ENCODE measurements at regions not wholly inside any gene's neighbourhood (a gene's known extent, or its start where the extent isn't known, plus 50 kb on each side); places are given as distances from the start of the nearest gene placed in this dataset.

DNA sequence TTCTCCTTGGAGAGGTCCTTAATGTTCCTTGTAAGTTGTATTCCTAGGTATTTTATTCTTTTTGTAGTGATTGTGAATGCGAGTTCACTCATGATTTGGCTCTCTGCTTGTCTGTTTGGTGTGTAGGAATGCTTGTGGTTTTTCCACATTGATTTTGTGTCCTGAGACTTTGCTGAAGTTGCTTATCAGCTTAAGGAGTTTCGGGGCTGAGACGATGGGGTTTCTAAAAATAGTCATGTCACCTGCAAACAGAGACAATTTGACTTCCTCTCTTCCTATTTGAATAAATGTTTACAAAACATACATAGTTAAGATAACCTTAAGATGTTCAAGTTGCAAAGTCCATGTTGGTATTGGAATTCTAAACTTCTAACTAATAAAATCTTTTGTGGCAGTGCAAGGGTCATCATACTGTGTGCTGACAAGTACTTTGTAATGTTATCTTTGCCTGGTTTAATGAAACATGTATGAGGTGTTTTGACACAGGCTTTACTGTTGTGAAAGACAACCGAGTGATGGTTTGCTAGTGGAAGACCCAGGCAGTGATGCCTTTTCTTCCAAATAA, 286.2 kb downstream of the MRPS30 start:
- TF ChIP-seq, protein P1, sequence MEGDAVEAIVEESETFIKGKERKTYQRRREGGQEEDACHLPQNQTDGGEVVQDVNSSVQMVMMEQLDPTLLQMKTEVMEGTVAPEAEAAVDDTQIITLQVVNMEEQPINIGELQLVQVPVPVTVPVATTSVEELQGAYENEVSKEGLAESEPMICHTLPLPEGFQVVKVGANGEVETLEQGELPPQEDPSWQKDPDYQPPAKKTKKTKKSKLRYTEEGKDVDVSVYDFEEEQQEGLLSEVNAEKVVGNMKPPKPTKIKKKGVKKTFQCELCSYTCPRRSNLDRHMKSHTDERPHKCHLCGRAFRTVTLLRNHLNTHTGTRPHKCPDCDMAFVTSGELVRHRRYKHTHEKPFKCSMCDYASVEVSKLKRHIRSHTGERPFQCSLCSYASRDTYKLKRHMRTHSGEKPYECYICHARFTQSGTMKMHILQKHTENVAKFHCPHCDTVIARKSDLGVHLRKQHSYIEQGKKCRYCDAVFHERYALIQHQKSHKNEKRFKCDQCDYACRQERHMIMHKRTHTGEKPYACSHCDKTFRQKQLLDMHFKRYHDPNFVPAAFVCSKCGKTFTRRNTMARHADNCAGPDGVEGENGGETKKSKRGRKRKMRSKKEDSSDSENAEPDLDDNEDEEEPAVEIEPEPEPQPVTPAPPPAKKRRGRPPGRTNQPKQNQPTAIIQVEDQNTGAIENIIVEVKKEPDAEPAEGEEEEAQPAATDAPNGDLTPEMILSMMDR (IDR thresholded peaks at IDR 0.05; ENCODE audit: control extremely low read depth, extremely low read depth): no peak
- ATAC-seq (ENCODE audit: insufficient read depth, low FRiP score) (no peak), DNase-seq (no peak)
- H3K4me1 ChIP-seq (ENCODE audit: control insufficient read depth in 5 of 5, insufficient read depth in 5 of 5, low read length in 5 of 5): no peaks in the 10 kb centered on the region
- H3K9ac ChIP-seq (ENCODE audit: insufficient read depth in 1 of 2, low read length in 2 of 2): no peak overlapping the region
- no peaks in the 10 kb centered on the region for H3K36me3 ChIP-seq (ENCODE audit: control insufficient read depth in 4 of 4, insufficient read depth in 4 of 4, low read length in 4 of 4)
- H3K27me3 ChIP-seq (ENCODE audit: control insufficient read depth in 3 of 3, insufficient read depth in 3 of 3, low read length in 2 of 3): no peaks in the 10 kb centered on the region
- WGBS, 2 donors: 39 to 52% methylated on average over 4 of the region's 4 CpGs
- H3K4me3 ChIP-seq: no peak overlapping the region
- H3K9me3 ChIP-seq (ENCODE audit: control insufficient read depth in 4 of 4, insufficient read depth in 3 of 4, low read length in 3 of 4): no peaks in the 10 kb centered on the region
- no peak overlapping the region for H3K27ac ChIP-seq (ENCODE audit: low read depth in 1 of 2, low read length in 1 of 2)

DNA sequence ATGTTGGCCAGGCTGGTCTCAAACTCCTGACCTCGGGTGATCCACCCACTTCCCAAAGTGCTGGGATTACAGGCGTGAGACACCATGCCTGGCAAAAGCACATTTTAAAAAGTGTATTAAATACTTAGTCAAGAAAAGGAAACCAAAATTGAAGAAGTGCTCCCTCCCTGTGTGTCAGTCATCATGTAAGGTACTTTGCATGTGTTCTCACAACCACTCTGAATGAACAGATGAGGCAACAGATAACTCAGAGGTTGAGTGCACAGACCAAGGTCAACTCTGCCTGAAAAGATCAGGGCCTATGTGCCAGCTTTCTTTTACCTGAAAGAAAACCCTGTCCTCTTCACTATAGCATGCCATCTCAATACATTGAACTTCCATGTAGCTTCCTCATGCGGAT, 289.7 kb downstream of the MRPS30 start:
- no peak for DNase-seq
- 82 to 87% methylated on average over 3 of the region's 3 CpGs for WGBS, 2 donors
- Histone ChIP-seq H3K27me3 (ENCODE audit: control insufficient read depth in 3 of 3, insufficient read depth in 3 of 3, low read length in 2 of 3) (no peaks in the 10 kb centered on the region), H3K36me3 (ENCODE audit: control insufficient read depth in 4 of 4, insufficient read depth in 4 of 4, low read length in 4 of 4) (no peaks in the 10 kb centered on the region), H3K9ac (ENCODE audit: insufficient read depth in 1 of 2, low read length in 2 of 2) (no peak overlapping the region), H3K4me3 (no peak overlapping the region), H3K27ac (ENCODE audit: low read depth in 1 of 2, low read length in 1 of 2) (no peak overlapping the region), H3K9me3 (ENCODE audit: control insufficient read depth in 4 of 4, insufficient read depth in 3 of 4, low read length in 3 of 4) (no peaks in the 10 kb centered on the region), H3K4me1 (ENCODE audit: control insufficient read depth in 5 of 5, insufficient read depth in 5 of 5, low read length in 5 of 5) (no peaks in the 10 kb centered on the region)
- TF ChIP-seq, protein P1 (IDR thresholded peaks at IDR 0.05; ENCODE audit: control extremely low read depth, extremely low read depth): no peak
- no peak for ATAC-seq (ENCODE audit: insufficient read depth, low FRiP score)

DNA sequence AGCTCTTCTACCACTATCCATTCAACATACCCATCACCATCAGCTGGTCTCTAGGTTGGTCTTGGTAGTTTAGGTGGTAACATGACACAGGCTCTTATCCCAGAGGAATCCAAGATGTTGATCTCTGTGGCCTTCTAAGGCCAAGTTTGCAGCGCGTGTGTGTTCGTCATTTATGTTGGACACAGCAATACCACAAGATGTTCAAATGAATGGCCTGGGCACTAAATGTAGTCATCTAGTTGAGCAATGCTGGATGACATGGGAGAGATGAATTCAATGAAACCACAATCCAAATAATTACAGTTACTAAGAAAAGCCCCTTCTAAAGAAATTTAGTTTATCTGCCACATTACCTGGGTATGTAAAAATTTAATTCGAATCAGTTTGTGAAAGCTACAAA, 292.4 kb downstream of the MRPS30 start:
- no peak overlapping the region for H3K9ac ChIP-seq (ENCODE audit: insufficient read depth in 1 of 2, low read length in 2 of 2)
- TF ChIP-seq, protein P1 (IDR thresholded peaks at IDR 0.05; ENCODE audit: control extremely low read depth, extremely low read depth): no peak
- 95% methylated on average over 4 of the region's 4 CpGs for WGBS, 2 donors

DNA sequence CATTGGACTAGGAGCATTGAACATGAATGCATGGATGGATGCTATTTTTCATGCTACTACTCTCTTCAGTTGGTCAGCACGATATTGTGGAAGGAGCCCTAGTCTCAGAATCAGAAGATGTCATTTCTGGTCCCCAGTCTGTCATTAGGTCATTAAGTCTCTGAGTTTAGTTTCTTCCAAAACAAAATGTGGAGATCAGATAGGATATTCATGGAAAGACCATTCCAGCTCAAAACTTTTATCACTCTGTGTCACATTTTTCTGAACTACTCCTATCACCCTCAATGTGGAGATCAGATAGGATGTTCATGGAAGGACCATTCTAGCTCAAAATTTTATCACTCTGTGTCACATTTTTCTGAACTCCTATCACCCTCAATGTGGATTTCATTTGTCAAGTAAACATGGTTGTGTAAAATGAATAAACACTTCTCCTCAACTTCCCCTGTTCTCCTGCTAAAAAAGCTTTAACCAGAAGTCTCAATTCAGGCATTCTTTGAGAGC, 296.8 kb downstream of the MRPS30 start:
- no peak overlapping the region for H3K9ac ChIP-seq (ENCODE audit: insufficient read depth in 1 of 2, low read length in 2 of 2)
- DNase-seq: no peak
- H3K4me1 ChIP-seq (ENCODE audit: control insufficient read depth in 5 of 5, insufficient read depth in 5 of 5, low read length in 5 of 5): no peaks in the 10 kb centered on the region
- no peaks in the 10 kb centered on the region for H3K27me3 ChIP-seq (ENCODE audit: control insufficient read depth in 3 of 3, insufficient read depth in 3 of 3, low read length in 2 of 3)
- H3K36me3 ChIP-seq (ENCODE audit: control insufficient read depth in 4 of 4, insufficient read depth in 4 of 4, low read length in 4 of 4): no peaks in the 10 kb centered on the region
- WGBS, 2 donors: 90% methylated on average over 1 of the region's 1 CpG
- no peak overlapping the region for H3K4me3 ChIP-seq
- H3K9me3 ChIP-seq (ENCODE audit: control insufficient read depth in 4 of 4, insufficient read depth in 3 of 4, low read length in 3 of 4): no peaks in the 10 kb centered on the region
- ATAC-seq (ENCODE audit: insufficient read depth, low FRiP score): no peak
- TF ChIP-seq, protein P1 (IDR thresholded peaks at IDR 0.05; ENCODE audit: control extremely low read depth, extremely low read depth): no peak
- H3K27ac ChIP-seq (ENCODE audit: low read depth in 1 of 2, low read length in 1 of 2): no peak overlapping the region

More for the DNA sequence above, 292.4 kb downstream of the MRPS30 start:
- no peaks in the 10 kb centered on the region for H3K4me1 ChIP-seq (ENCODE audit: control insufficient read depth in 5 of 5, insufficient read depth in 5 of 5, low read length in 5 of 5)
- H3K36me3 ChIP-seq (ENCODE audit: control insufficient read depth in 4 of 4, insufficient read depth in 4 of 4, low read length in 4 of 4): no peaks in the 10 kb centered on the region
- no peaks in the 10 kb centered on the region for H3K9me3 ChIP-seq (ENCODE audit: control insufficient read depth in 4 of 4, insufficient read depth in 3 of 4, low read length in 3 of 4)
- no peak overlapping the region for H3K27ac ChIP-seq (ENCODE audit: low read depth in 1 of 2, low read length in 1 of 2)
- DNase-seq (no peak), ATAC-seq (ENCODE audit: insufficient read depth, low FRiP score) (no peak)
- H3K27me3 ChIP-seq (ENCODE audit: control insufficient read depth in 3 of 3, insufficient read depth in 3 of 3, low read length in 2 of 3): no peaks in the 10 kb centered on the region
- no peak overlapping the region for H3K4me3 ChIP-seq

Measured in lung (tissue), 11 donors.